Fibroblast of mammary gland (primary cell): ENCODE measurements at regions not wholly inside any gene's neighbourhood (a gene's known extent, or its start where the extent isn't known, plus 50 kb on each side); places are given as distances from the start of the nearest gene placed in this dataset.

Experiments used
- DNase-seq: peaks from one replicate; pipeline ENCODE4 v3.0.0-alpha.2; 2010; ENCODE audit warnings: low read depth
- H3K4me3 ChIP-seq: 2 replicates; pipeline ENCODE4 v1.5.1; 2011; ENCODE audit warnings: low read depth, mild to moderate bottlenecking, low read length, moderate library complexity; ENCODE audit not compliant: control insufficient read depth
- CTCF ChIP-seq: conservative IDR thresholded peaks from 2 replicates; pipeline ENCODE4 v1.5.1; 2011; ENCODE audit warnings: low read depth, low read length, inconsistent platforms; ENCODE audit not compliant: control insufficient read depth, insufficient read depth

GRCh38 chr3:73280746-73281145 lies 219.3 kb downstream of the EBLN2 start:
- TF ChIP-seq CTCF, result no peak
- H3K4me3 ChIP-seq, result no peak overlapping the region
- DNase-seq, result no peak

- no peak for DNase-seq
- no peak overlapping the region for H3K4me3 ChIP-seq
- no peak for TF ChIP-seq CTCF
These were observed 223.0 kb downstream of the EBLN2 start for GRCh38 chr3:73284472-73284871.

GRCh38 chr3:73291541-73291940 lies 230.1 kb downstream of the EBLN2 start:
- no peak for TF ChIP-seq CTCF
- no peak overlapping the region for H3K4me3 ChIP-seq
- DNase-seq, result no peak

- no peak for DNase-seq
- no peak overlapping the region for H3K4me3 ChIP-seq
- no peak for TF ChIP-seq CTCF
These were observed 230.8 kb downstream of the EBLN2 start for GRCh38 chr3:73292220-73292619.

- DNase-seq, result no peak
- TF ChIP-seq CTCF, result no peak
- no peak overlapping the region for H3K4me3 ChIP-seq
These were observed 233.1 kb downstream of the EBLN2 start for GRCh38 chr3:73294537-73294936.

GRCh38 chr3:73295876-73296635 lies 234.6 kb downstream of the EBLN2 start:
- H3K4me3 ChIP-seq, result no peak overlapping the region
- no peak for DNase-seq
- TF ChIP-seq CTCF, result no peak
